GM19467 (cell line): ENCODE measurements at regions not wholly inside any gene's neighbourhood (a gene's known extent, or its start where the extent isn't known, plus 50 kb on each side); places are given as distances from the start of the nearest gene placed in this dataset.

Experiments used
- ATAC-seq: cut with Tn5 transposase; IDR thresholded peaks from one replicate; pipeline ENCODE4 v1.9.1; 2021; ENCODE audit warnings: mild to moderate bottlenecking, moderate library complexity; ENCODE audit not compliant: unreplicated experiment

DNA sequence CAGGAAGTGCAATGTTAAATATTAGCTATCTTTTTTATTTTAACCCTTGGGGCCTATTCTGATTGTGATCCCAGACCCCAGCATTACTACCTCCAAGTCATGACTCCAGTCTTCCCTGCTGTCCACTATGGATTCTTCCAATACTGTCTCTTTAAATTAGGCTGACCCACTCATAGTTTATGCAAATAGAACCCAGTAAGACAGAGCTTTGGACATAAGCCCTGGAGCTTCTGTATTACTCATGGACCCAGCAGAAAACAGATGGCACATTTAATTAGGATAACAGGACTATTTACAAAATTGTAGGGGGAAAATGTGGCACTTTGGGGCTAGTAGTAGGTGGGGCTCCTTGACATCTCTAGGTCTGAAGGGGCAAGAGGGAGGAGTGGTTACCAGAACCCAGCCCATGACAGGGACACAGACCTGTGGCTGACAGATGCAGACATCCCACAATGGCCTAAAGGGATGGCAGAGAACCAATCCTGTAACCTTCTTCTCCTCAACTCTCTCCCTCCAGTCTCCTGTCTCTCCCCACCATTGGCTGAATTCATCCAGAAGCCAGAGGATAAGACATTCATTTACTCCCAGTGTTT is 233.5 kb downstream of the OMA1 start:
- no peak for ATAC-seq

DNA sequence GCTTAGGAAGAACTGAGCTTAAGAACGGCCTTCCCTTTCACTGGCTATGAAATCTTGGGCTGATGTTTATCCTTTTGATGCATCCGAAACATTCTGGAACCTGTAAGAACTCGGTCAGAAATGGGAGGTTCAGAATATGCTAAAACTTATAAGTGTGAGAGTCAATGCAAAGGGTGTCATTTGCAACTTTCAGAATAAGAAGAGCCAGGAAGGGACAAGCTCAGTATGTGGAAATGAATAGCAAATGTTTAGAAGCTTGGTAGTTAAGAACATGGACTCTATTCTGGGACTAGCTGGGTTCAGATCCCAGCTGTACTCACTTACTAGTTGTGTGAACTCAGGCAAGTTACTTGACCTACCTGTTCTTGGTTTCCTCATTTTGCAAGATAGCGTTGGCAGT is 234.1 kb downstream of the OMA1 start:
- no peak for ATAC-seq

DNA sequence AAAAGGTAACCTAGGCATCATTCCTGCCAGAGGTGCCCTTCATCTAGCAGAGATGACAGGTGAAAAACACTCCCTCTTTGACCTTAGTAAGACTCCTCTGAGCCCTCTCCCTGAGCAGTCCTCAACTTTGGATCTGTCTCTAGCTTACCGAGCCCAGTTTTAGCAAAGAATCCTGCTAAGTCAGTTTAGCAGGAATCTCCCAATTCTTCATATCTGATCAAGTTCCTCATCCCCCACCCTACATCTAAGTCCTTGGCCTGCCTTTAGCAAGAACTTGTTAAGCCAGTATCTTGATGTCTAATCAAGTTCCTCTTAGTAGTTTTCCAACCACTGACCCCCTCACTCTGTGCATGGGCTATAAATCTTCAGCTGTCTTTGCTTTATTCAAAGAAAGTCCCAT is 235.6 kb downstream of the OMA1 start:
- ATAC-seq: no peak

DNA sequence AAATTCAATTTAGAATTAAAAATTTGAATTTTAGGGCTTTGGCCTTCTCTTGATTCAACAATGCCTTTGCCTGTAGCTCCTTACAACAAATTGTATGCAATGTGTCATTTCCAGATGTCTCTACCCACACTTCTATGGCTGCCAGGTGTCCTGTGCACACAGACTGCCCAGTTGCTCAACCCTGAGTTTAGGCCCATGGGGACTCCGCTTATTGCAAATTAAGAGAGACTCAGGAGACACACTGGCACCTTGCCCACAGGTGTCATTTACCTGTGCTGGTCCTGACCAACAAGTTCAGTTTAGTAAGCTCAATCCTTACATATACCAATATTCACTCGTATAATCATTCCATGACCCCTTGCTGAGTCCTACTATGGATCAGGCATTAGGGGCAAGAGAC is 236.1 kb downstream of the OMA1 start:
- no peak for ATAC-seq

DNA sequence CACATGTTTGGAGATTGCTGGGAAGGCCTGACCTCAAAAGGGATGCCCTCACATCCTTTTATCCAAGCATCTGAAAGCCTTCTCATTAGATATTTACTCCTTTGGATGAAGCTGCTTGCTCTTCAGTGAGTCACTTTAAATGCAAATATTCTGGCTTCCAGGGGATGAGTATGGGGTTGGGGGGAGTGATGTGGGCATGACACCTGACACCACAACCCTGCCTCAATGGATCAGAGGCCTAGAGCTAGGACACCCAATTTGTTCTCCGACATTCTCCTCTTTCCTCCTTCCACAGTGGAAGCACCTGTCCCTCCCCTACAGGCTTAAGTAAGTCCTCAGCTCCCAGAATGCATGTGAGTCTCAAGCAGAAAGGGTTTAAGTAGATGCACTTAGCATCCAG is 238.3 kb downstream of the OMA1 start:
- ATAC-seq: no peak

DNA sequence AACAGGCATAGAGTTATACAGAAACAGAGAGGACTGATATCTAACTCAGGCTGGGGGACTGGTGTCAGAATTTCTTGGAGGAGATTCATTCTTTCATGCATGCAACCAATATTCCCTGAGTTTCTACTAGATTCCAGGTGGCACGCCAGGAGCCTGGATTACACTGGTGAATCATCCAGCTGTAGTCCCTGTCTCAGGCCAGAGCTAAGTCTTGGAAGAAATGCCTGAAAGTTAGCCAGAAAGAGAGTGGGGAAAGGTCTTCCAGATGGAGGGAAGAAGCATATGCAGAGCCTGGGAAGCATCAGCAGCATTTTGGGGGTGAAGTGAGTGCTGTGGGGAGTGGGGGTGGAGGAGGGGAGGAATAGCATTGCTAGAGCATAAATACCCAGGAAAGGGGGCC is 239.1 kb downstream of the OMA1 start:
- no peak for ATAC-seq

DNA sequence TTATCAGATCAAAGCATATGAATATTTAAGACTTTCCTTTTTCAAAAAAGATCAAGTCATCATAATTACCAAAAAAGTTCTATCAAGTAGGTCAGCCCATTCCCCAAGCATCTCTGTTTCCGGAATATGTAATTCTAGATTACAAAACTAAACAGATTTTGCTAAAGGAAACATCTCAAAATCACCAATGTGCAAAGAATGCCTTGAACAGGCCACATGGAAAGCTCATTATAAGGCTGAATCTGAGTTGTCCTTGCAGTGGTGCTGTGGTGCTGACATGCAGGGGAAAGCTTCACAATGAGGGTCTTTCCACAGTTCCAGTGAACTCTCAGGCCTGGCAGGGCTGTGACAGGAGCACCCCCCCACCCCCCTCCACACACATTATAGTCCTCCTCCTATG is 240.9 kb downstream of the OMA1 start:
- no peak for ATAC-seq

DNA sequence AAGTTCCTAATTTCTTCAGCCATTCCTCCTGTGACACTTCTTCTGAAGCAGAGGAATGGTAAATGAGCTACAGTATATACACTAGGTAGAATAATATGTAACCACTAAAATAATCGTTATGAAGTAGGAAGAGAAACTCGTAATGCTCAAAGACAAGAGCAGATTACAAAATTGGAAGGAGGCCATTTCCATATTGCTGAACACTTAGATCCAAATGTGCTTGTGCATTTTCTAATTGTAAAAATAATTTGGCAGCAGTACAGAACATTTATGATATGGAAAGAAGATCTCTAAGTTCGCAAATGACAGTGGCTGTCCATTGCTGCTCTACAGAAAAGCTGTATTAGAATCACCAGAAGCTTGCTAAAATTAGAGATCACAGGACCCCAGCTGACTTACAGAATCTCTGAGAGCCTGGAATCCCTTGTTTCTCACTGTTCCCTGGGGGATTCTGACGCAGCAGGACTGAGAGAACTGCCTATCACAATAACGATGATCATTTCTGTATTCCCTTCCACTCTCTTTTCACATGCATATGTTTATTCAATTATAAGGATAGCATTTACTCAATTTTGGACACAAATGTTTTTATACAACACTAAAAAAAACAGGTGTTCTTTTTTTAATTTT is 242.1 kb downstream of the OMA1 start:
- no peak for ATAC-seq

DNA sequence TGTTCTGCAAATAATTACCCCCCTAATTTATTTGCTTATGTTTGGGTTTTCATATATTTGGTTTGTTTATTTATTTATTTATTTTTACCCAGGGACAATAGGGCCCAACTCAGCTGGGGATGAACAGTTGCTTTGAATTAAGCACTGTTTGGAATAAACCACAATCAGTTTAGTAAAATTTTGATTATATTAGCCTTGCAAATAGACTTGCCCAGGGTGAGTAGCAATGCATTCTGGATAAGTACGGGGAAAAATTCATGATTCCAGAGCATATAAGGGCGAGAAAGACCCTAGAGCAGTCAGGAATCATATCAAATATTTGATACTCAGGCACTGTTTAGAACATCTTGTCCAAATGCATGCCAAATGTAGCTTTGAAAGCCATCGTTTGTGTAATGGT is 242.7 kb downstream of the OMA1 start:
- ATAC-seq: no peak

DNA sequence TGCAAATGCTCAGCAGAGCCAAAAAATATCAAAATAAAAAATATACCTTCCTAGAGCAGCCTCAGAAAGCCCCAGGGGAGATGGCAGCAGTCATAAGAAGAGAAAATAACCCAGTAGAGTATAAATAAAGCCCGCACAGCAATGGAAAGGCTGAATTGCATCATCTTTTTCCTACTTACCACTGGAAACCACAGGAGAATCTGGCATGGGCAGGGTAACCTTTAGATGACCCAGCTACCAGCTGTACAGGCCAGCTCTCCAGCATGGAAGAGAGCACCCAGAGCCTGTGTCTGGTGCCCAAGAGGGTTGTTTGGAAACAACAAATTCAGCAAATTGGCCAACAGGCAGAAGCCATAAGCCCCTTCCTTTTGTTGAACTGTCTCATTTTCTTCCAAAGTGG is 253.1 kb downstream of the OMA1 start:
- no peak for ATAC-seq

DNA sequence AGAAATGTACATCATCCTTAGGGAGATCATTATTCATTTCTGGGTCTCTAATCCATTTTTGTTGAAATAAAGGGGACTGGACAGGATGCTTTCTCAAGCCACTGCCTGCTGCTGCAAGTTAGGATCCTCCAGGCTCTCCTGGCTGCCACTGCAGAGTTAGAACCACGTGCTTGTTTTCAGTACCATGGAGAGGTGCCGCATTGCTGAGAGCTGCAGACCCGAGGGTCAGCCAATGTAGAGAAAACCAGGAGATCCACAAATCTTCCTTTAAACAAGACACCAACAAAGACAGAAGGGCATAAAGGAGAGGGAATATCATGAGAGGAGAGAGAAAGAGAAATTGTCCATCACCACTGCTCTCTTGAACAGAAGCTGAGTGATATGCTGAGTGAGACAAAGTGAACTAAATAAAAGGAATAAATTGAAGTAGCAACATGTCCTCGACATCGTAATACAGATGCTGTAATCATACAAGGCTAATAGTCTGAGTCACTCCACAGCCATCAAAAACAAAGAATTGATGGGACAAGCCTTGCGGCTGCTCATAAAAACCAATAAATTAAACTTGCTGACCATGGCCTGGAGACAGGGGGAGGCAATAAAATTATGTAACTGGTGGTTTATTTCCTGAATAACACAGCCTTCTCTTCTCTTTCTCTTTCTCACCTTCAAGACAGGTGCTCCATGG is 255.7 kb downstream of the OMA1 start:
- no peak for ATAC-seq

DNA sequence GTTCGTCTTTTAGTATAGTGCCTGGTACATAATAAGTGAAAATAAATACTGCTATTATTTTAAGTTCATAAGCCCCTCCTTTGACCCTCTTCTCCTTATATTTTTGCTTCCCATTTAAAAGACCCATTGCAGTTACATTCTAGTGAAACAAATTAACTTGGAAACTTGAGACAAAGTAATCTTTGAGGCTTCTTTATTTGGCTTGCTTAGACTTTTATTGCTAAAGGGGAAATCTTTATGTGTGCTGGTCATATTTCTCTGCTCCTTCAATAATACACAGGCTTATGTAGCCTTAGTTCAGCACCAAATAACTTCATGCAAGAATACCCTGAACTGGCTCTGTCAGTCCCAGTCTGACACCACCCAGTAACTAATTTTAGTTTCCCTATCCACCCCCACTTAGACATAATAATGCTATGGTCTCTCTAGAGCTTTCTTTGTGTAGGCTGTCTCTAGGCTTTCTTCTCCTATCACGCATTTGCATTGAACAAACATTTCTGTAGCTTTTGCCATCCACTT is 257.8 kb downstream of the OMA1 start:
- ATAC-seq: no peak

DNA sequence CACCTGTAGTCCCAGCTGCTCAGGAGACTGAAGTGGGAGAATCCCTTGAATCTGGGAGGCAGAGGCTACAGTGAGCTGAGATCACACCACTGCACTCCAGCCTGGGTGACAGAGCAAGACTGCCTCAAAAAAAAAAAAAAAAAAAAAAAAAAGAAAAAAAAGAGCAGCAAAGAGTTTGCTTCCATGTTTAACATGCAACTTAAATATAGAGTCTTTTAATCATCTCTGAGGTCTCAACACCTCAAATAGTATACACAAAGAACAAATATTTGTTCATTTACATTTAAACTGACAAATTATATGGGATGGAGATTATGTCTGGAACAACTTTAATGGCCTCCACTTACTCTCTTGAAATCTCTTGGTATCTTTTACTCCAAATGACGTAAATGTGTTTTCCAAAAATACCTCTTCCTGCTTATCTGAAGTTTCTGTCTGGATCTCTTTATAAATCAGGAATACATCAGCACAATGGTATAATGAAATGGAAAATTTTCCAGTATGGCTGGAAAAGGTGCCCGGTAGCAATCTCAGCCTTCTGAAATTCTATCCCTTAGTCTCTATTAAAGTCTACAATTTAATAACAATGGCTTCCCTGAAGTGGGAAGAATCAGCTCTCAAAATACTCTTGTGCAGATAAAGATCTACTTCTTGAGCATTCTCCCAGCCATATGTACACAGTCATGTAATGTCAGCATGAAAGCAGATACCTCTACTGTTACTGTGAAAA is 258.5 kb downstream of the OMA1 start:
- no peak for ATAC-seq

DNA sequence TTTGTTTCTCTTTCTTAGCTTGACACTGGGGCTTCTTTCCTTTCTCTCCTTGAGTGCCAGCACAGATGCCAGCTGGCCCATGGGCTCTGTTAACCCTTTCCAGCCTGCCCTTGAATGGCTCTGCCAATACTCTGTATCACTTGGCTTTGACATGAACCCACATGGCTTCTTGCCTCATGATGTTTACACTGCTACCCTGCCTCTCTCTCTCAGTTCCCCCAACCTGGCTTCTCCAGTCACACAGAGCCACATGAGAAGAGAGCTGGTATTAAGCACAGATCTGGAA is 262.4 kb downstream of the OMA1 start:
- ATAC-seq: no peak

DNA sequence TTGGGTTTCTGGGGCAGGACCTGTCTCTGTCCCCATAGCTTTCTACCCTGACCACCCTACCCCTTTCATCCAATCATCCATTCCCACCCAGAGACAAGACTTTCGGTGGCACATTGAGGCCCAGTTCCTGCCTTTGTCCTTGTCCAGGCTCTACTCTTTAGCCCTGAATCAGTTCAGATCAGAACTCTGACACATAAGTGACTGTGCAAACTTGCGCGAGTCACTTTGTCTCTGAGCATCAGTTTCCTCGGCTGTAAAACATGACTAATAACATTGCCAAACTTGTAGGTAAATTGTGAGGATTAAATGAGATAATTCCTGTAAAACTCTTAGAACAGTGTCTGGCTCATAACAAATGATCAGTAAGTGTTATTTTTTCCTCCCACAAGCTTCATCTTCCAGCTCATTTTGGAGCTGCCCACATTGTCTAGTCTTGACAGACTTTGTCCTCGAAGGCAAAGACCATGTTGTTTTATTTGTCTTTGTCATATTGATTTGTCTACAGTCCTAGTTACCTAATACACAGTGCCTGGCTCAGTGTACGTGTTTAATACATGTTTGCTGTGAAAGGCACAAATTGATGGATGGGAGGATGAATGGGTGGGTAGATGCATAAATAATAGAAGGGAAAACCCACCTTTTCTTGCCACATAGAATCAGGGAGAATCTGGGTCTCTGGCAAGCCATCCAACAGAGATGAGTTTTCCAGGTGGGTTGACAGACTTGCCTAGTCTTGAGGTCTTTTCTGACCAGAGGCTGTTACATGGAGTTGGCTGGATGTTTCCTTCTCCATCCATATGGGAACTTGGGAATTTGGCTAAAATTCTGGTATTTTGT is 262.9 kb downstream of the OMA1 start:
- no peak for ATAC-seq

DNA sequence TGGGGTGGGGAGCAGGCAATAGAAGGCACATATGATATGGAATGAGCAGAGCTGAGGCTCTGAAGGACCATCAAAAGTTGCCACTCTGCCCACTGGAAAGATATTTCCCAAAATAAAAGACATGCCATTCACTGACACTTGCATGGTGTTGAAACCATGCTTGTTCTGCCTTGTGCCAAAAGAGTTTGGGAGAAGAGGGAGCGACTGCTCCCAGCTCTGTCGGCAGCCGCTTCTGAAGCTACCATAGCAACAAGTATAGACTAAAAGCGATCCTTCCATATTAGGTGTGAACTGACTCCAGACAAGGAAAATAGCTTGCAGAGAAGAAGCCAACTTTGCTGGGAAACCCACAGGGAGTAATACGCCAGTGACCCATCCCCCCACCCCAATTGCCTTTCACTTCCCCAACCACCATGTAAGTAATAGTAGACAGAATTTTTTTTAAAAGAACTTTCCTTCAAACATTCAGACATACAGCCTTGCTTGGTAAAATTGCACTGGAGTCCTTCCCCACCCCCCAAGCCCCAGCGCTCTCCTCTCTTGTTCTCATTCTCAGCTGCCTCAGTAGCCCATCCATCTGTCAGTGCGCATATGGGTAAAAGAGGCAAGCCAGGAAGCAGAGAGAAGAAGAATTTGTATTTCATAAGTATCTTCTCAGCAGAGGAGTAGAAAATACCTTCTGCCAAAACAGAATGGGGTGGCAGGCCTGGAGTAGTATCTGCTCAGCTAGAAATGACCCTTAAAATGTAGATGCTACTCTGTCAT is 263.7 kb downstream of the OMA1 start:
- no peak for ATAC-seq

DNA sequence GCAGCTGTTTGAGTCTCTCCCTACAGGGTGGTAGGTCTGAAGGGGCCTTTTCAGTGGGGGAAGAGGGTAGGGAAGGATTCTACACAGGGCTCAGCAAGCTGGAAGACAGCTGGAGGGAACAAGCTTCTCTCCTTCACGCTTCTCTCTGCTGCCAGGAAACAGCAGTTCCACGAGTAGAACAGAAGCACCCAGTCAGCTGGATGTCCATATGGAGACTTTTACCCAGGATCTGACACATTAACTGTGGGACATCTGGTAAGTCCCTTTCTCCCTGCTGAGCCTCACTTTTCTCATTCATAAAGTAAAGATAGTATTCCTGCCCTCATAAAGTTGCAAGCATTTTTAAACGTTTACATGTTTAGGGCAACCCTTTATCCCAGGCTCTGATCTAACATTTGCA is 280.3 kb downstream of the OMA1 start:
- ATAC-seq: no peak

DNA sequence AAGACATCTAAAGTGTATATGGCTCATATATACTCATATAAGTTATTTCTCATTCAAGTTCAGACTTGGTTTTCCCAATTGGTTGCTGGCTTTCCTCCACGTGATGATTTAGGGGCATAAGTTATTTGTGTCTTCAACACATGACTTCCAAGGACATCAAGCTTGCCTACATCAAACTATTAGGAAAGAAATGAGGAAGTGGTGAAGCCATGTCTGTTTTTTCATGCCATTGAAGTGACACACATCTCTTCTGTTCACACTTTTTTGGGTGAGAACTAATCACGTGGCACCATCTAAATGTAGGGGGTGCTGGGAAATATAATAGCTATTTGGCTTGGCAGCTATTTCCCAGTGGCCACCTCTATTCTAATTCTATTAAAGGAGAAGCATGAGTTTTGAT is 282.1 kb downstream of the OMA1 start:
- ATAC-seq: no peak

DNA sequence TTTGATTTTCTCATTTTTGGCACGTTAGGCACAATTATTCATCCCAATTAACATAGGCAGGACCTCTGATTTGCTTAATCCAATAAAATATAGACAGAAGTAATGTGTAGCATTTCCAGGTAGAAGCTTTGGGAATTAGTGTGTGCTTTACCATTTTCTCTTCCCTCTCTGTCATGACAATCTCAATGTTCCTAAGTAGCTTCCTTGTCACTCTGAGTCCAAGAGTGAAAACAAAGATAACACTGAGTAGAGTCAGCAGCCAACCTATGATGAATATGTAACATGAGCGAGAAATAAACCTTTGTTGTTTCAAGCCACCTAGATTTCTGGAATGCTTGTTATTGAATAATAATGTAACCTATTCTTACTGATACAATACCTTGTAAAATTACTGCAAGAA is 283.8 kb downstream of the OMA1 start:
- no peak for ATAC-seq

DNA sequence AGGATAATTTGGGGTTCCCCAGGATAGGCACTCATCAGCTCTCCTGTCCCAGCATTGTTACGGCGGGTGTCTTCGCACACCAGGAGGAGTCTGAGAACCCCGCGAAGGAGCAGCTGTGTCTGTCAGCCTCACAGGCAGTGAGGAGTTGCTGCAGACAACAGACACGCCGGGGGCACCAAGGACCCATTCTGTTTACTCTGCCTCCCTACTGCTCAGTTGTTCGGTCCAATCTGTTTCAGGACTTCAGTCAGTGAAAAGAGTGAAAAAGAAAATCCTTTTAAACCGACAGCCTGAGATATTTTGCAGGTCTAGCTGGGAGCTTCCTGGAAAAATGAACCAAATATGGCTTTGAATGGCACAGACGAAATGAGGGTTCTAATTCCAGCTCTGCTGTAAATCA is 288.4 kb downstream of the OMA1 start:
- no peak for ATAC-seq
